Memory B cell (primary cell): ENCODE measurements at regions not wholly inside any gene's neighbourhood (a gene's known extent, or its start where the extent isn't known, plus 50 kb on each side); places are given as distances from the start of the nearest gene placed in this dataset.

ENCODE experiments used
- ATAC-seq: fragments of 150-1000 bp; cut with Tn5 transposase; 2 replicates; pipeline ENCODE4 v1.10.0; 2021; ENCODE audit warnings: low read depth, mild to moderate bottlenecking, moderate library complexity
- DNase-seq, 2 donors: peaks; one replicate each; pipeline ENCODE4 v3.0.0; 2022; ENCODE audit warnings: low spot score in 2 of 2
- H3K27ac Mint-ChIP-seq: one replicate; pipeline ENCODE4 v1.8.0; 2022; ENCODE audit warnings: mild to moderate bottlenecking, moderate library complexity, mixed read lengths
- H3K27me3 Mint-ChIP-seq: one replicate; pipeline ENCODE4 v1.8.0; 2022; ENCODE audit warnings: mixed read lengths
- H3K36me3 Mint-ChIP-seq: one replicate; pipeline ENCODE4 v1.8.0; 2022; ENCODE audit warnings: mild to moderate bottlenecking, mixed read lengths
- H3K4me1 Mint-ChIP-seq: one replicate; pipeline ENCODE4 v1.8.0; 2022; ENCODE audit warnings: mixed read lengths
- H3K4me3 Mint-ChIP-seq: one replicate; pipeline ENCODE4 v1.8.0; 2022; ENCODE audit warnings: mild to moderate bottlenecking, moderate library complexity, mixed read lengths
- H3K9me3 Mint-ChIP-seq: one replicate; pipeline ENCODE4 v1.8.0; 2022; ENCODE audit warnings: mixed read lengths

DNA sequence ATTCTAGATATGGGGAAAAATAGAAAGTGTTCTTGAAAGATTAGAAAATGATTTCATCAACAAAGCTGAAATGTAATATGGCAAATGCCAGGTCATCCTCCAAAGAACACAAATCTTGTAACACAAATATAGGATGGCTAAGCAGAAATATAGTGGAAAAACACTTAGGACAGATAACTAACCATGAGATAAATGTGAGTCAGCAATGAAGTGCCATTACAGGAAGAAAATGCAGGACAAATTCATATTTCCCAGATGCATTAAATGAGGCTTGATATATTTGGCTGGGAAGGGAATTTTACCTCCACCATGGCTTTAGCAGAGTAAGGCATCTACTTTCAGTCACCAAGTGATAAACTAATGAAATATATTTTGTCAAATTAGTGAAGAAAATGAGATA is 92.8 kb upstream of the SEMA6D start:
- no peaks in the 10 kb centered on the region for H3K4me1 Mint-ChIP-seq
- ATAC-seq (no peak), DNase-seq (no peak)
- H3K27ac Mint-ChIP-seq, result no peak overlapping the region
- peaks cover 4% of the 10 kb centered on the region for H3K27me3 Mint-ChIP-seq
- no peaks in the 10 kb centered on the region for H3K36me3 Mint-ChIP-seq
- no peak overlapping the region for H3K4me3 Mint-ChIP-seq
- no peaks in the 10 kb centered on the region for H3K9me3 Mint-ChIP-seq

DNA sequence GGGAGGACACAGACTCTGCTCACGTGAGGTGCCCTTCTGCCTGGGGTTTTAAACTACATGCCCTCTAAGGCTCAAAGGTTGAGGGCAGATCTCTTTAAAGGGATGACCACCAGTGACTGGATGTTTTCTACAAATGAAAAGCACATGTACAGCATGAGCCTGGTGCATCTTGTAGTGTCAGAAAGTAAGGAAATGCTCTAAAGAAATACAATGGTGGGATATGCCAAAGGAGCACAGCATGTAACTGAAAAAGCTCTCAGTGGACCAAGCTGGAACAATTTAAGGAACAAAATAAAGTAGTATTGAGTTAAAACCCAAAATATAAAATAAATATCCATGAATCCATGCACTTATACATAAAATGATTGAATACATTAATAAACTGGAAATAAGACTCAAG is 78.3 kb upstream of the SEMA6D start:
- DNase-seq (no peak), ATAC-seq (no peak)
- H3K4me1 Mint-ChIP-seq, result no peaks in the 10 kb centered on the region
- H3K4me3 Mint-ChIP-seq, result no peak overlapping the region
- H3K9me3 Mint-ChIP-seq, result no peaks in the 10 kb centered on the region
- H3K36me3 Mint-ChIP-seq, result no peaks in the 10 kb centered on the region
- H3K27me3 Mint-ChIP-seq, result peaks cover 6% of the 10 kb centered on the region
- no peak overlapping the region for H3K27ac Mint-ChIP-seq

DNA sequence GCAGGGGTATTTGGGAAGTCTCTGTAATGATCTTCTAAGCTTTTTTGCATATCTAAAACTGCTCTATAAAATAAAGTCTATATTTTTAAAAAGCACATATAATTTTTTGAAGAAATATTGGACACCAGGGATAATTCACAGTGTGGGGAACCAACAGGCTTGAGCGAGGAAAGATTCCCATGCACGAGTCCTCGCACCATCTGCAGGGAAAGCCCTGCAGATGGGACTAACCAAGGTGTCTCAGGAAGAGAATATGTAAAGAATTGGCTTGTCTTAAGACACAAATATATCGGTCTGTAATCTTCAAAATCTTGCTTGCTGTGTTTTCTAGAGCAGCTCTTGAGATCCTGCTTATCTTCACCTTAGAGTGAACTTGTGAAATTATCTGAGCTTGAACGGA is 77.2 kb upstream of the SEMA6D start:
- Mint-ChIP-seq H3K27me3 (peaks cover 6% of the 10 kb centered on the region), H3K9me3 (no peaks in the 10 kb centered on the region), H3K4me1 (no peaks in the 10 kb centered on the region), H3K36me3 (no peaks in the 10 kb centered on the region), H3K27ac (no peak overlapping the region), H3K4me3 (no peak overlapping the region)
- no peak for ATAC-seq
- no peak for DNase-seq

DNA sequence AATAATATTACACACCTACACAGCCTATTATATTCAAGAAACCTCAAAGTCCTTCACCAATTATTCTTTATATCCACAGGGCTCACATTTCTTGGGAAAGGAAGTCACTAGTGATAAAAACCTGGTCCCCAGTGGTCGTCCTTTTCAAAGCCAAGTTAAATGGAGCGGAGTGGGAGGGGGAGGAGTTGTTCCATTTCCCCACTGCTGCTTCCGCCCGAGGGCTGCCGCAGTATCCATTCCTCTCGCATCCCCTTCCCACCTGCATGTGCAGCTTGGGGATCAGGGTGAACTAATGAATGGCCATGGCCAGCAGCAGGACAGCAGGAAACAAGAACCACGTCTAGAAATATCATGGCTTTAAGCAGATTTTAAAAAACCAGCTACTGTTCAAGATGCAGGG is 76.4 kb upstream of the SEMA6D start:
- H3K36me3 Mint-ChIP-seq, result no peaks in the 10 kb centered on the region
- no peak for DNase-seq
- H3K9me3 Mint-ChIP-seq, result no peaks in the 10 kb centered on the region
- no peak overlapping the region for H3K27ac Mint-ChIP-seq
- H3K4me1 Mint-ChIP-seq, result no peaks in the 10 kb centered on the region
- ATAC-seq, result no peak
- no peak overlapping the region for H3K4me3 Mint-ChIP-seq
- H3K27me3 Mint-ChIP-seq, result peaks cover 6% of the 10 kb centered on the region

DNA sequence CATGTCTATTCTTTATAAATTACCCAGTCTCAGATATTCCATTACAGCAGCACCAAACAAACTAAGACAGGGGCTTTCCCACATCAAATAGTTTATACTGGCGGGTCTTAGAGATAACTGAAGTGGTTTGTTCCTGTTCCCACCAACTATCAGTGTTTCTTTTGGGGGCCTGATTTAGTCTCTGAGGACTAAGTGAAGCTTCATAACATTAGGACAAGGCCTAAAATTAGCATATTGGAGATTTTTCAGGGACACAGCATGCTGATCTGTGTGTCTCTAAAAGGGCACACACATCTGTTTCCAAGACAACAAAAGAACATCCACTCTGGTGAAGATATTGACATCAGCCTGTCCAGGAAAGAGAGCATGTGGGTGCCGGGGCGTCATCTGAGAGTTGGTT is 72.6 kb upstream of the SEMA6D start:
- no peak for ATAC-seq
- no peaks in the 10 kb centered on the region for H3K36me3 Mint-ChIP-seq
- no peak overlapping the region for H3K27ac Mint-ChIP-seq
- no peaks in the 10 kb centered on the region for H3K9me3 Mint-ChIP-seq
- H3K4me3 Mint-ChIP-seq, result no peak overlapping the region
- H3K27me3 Mint-ChIP-seq, result peaks cover 6% of the 10 kb centered on the region
- DNase-seq, result no peak
- no peaks in the 10 kb centered on the region for H3K4me1 Mint-ChIP-seq

DNA sequence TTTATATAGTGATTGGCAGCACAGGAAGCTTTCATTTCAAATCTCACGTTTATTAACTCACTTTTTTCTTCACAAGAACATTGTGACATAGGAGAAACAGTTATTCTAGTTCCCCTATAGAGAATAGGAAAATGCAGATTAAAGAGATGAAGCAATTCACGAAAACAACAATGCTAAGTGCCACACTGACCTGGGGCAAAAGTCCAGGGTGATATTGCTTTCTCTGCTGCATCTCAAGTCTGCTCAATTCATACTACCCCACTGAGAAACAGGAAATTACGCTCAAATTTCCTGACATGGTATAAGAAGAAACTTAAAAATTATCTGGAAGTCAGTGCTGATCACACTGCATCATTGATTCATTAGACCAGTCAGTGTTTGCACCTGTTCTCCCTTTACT is 66.7 kb upstream of the SEMA6D start:
- ATAC-seq (no peak), DNase-seq (no peak)
- no peak overlapping the region for H3K4me3 Mint-ChIP-seq
- no peak overlapping the region for H3K27ac Mint-ChIP-seq
- H3K4me1 Mint-ChIP-seq, result no peaks in the 10 kb centered on the region
- H3K9me3 Mint-ChIP-seq, result no peaks in the 10 kb centered on the region
- peaks cover 1% of the 10 kb centered on the region for H3K27me3 Mint-ChIP-seq
- no peaks in the 10 kb centered on the region for H3K36me3 Mint-ChIP-seq

DNA sequence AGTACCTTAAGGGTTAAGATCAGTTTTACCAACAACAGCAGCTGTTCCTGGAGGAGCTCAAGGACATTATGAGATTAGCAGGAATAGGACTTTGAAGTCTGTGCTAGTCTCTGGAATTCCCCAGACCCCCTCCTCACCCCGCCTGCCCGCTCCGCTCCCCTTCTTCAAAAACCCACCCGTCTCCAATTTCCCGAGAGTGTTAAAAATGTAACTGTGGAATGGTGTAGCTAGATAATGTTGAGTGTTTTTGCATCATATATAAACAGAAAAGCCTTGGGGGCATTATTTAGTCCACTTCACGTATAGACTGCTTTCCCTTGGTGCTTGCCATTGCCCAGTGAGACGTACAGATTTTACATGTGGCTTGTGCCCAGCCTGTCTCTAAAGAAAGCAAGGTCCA is 65.0 kb upstream of the SEMA6D start:
- Mint-ChIP-seq H3K36me3 (no peaks in the 10 kb centered on the region), H3K4me1 (no peaks in the 10 kb centered on the region), H3K27me3 (peaks cover 3% of the 10 kb centered on the region), H3K4me3 (no peak overlapping the region), H3K9me3 (no peaks in the 10 kb centered on the region), H3K27ac (no peak overlapping the region)
- DNase-seq, result no peak
- no peak for ATAC-seq

DNA sequence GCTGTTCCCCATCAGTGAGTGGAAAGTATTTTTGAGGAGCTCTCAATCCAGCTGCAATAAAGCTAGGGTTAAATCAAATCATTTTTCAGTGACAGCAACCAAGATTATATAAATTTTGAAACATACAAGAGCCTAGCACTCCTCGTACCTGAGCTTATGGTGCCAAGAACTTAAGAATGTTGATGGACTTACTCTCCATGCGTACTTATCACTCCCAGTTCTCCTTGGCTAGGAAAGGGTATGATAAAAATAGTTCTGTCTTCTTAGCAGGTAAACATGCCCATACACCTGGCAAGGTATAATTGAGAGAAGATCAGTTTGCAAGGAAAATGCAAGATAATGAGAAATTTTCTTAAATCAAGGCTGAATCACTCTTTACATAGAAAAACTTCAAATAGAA is 64.5 kb upstream of the SEMA6D start:
- Mint-ChIP-seq H3K27ac (no peak overlapping the region), H3K27me3 (peaks cover 3% of the 10 kb centered on the region), H3K4me1 (no peaks in the 10 kb centered on the region), H3K36me3 (no peaks in the 10 kb centered on the region), H3K9me3 (no peaks in the 10 kb centered on the region), H3K4me3 (no peak overlapping the region)
- ATAC-seq, result no peak
- DNase-seq, result no peak

DNA sequence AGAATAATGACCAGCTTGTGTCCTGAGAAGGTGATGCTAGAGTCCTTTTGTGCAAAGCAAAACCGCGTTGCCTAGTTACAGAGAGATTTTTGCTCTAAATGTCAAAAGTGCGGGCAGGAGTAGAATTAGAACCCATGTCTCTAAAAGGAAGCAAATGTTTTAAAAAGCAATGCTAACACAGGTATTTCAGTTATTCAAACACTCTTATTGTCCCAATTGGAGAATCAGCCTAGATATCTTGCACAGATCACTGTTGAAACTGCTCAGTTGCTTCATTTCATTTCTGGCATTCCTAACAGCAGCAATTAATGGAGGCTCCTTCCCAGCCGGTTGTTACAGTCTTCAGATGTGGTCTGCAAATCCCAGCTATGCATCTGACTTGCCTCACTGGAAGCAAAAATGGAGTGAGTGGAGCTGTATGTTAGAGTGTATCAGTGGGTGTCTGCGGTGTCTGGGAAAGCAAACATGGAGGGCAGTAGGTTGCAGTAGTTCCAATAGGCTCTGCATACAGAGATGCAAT is 55.6 kb upstream of the SEMA6D start:
- no peak overlapping the region for H3K4me3 Mint-ChIP-seq
- no peak for ATAC-seq

DNA sequence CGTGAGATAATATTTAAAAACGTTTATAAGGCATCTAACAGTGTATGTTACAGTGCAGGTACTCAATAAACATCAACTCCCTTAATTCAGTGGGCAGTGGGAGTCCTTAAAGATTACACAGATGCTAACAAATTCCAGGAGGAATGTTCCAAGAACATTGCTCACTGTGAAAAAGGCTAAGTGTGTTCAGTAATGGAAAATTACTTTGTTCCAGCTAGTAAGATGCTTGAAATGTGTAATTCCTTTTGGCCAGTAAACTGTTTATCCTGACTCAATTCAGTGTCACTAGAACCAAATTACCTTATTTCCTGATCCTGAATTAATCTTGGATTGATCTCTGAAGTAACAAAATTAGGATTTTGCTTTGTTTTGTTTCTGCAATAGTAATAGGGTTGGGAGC is 54.2 kb upstream of the SEMA6D start:
- H3K9me3 Mint-ChIP-seq, result no peaks in the 10 kb centered on the region
- H3K36me3 Mint-ChIP-seq, result no peaks in the 10 kb centered on the region
- DNase-seq, result no peak
- H3K4me1 Mint-ChIP-seq, result no peaks in the 10 kb centered on the region
- H3K4me3 Mint-ChIP-seq, result no peak overlapping the region
- H3K27me3 Mint-ChIP-seq, result peaks cover 2% of the 10 kb centered on the region
- ATAC-seq, result no peak
- no peak overlapping the region for H3K27ac Mint-ChIP-seq

More for the DNA sequence above, 55.6 kb upstream of the SEMA6D start:
- Mint-ChIP-seq H3K27me3 (peaks cover under 1% of the 10 kb centered on the region), H3K27ac (no peak overlapping the region), H3K36me3 (no peaks in the 10 kb centered on the region), H3K9me3 (no peaks in the 10 kb centered on the region), H3K4me1 (no peaks in the 10 kb centered on the region)
- DNase-seq, result no peak
